Mesenchymal stem cell (in vitro differentiated cells and primary cell): ENCODE measurements at regions not wholly inside any gene's neighbourhood (a gene's known extent, or its start where the extent isn't known, plus 50 kb on each side); places are given as distances from the start of the nearest gene placed in this dataset.

Experiments
- DNase-seq: peaks from one replicate; pipeline ENCODE4 v3.0.0-alpha.2; 2013
- H2AFZ ChIP-seq: one replicate; pipeline ENCODE4 v1.6.1; 2013; ENCODE audit warnings: low read depth, mild to moderate bottlenecking, control low read depth, inconsistent platforms, low read length, moderate library complexity
- H2AK5ac ChIP-seq: 2 replicates; pipeline ENCODE4 v1.6.1; 2013; ENCODE audit warnings: low read length, moderate library complexity, mild to moderate bottlenecking, inconsistent platforms; ENCODE audit not compliant: severe bottlenecking
- H2BK120ac ChIP-seq: one replicate; pipeline ENCODE4 v1.6.1; 2013; ENCODE audit warnings: low read depth, mild to moderate bottlenecking, inconsistent platforms, low read length, moderate library complexity
- H2BK12ac ChIP-seq, 2 experiments: one replicate each; pipeline ENCODE4 v1.6.1; 2013; ENCODE audit warnings: inconsistent platforms in 2 of 2, low read length in 2 of 2, mild to moderate bottlenecking in 2 of 2, moderate library complexity in 2 of 2, control low read depth in 1 of 2
- H2BK15ac ChIP-seq: one replicate; pipeline ENCODE4 v1.6.1; 2013; ENCODE audit warnings: mild to moderate bottlenecking, low read depth, inconsistent platforms; ENCODE audit not compliant: poor library complexity, severe bottlenecking
- H2BK5ac ChIP-seq: 2 replicates; pipeline ENCODE4 v1.6.1; 2013; ENCODE audit warnings: low read depth, mild to moderate bottlenecking, low read length, control low read depth, inconsistent platforms; ENCODE audit not compliant: poor library complexity, severe bottlenecking
- H3K14ac ChIP-seq, 2 experiments: one replicate each; pipeline ENCODE4 v1.6.1; 2013; ENCODE audit warnings: inconsistent platforms in 2 of 2, low read length in 2 of 2, control low read depth in 1 of 2, mild to moderate bottlenecking in 1 of 2, moderate library complexity in 1 of 2
- H3K18ac ChIP-seq, 2 experiments: one replicate each; pipeline ENCODE4 v1.6.1; 2013; ENCODE audit warnings: inconsistent platforms in 2 of 2, low read length in 2 of 2, control low read depth in 1 of 2, low read depth in 1 of 2, mild to moderate bottlenecking in 1 of 2
- H3K23ac ChIP-seq, 2 experiments: one replicate each; pipeline ENCODE4 v1.6.1; 2013; ENCODE audit warnings: inconsistent platforms in 2 of 2, low read length in 2 of 2, mild to moderate bottlenecking in 2 of 2, moderate library complexity in 2 of 2, control low read depth in 1 of 2
- H3K27ac ChIP-seq: 2 replicates; pipeline ENCODE4 v1.5.1; 2013; ENCODE audit warnings: mild to moderate bottlenecking, moderate library complexity, low read length, control low read depth, inconsistent platforms; ENCODE audit not compliant: poor library complexity, severe bottlenecking
- H3K27me3 ChIP-seq, 2 experiments: 2 replicates each; pipeline versions ENCODE4 v1.6.1 to v1.7.0; 2013; ENCODE audit warnings: low read length in 2 of 2, mild to moderate bottlenecking in 2 of 2, moderate library complexity in 2 of 2, control low read depth in 1 of 2, inconsistent platforms in 1 of 2; ENCODE audit not compliant: control insufficient read depth in 1 of 2, insufficient read depth in 1 of 2
- H3K36me3 ChIP-seq, 2 experiments: 2 replicates each; pipeline versions ENCODE4 v1.6.1 to v1.7.0; 2013; ENCODE audit warnings: low read length in 2 of 2, control low read depth in 1 of 2, inconsistent platforms in 1 of 2, low read depth in 1 of 2, mild to moderate bottlenecking in 1 of 2; ENCODE audit not compliant: insufficient read depth in 2 of 2, control insufficient read depth in 1 of 2
- H3K4ac ChIP-seq, 2 experiments: one replicate each; pipeline ENCODE4 v1.6.1; 2013; ENCODE audit warnings: inconsistent platforms in 2 of 2, low read length in 2 of 2, mild to moderate bottlenecking in 2 of 2, moderate library complexity in 2 of 2, control low read depth in 1 of 2, low read depth in 1 of 2
- H3K4me1 ChIP-seq: 2 replicates; pipeline ENCODE4 v1.6.1; 2013; ENCODE audit warnings: low read depth, low read length, control low read depth; ENCODE audit not compliant: control insufficient read depth, insufficient read depth
- H3K4me2 ChIP-seq: 2 replicates; pipeline ENCODE4 v1.6.1; 2013; ENCODE audit warnings: low read length, mild to moderate bottlenecking, inconsistent platforms; ENCODE audit not compliant: poor library complexity, severe bottlenecking
- H3K4me3 ChIP-seq, 2 experiments: 2 replicates each; pipeline versions ENCODE4 v1.5.1 to v1.7.0; 2013; ENCODE audit warnings: low read length in 2 of 2, mild to moderate bottlenecking in 2 of 2, control low read depth in 1 of 2, low read depth in 1 of 2; ENCODE audit not compliant: insufficient read depth in 1 of 2
- H3K79me1 ChIP-seq: replicated peaks from 2 replicates; pipeline ENCODE4 v1.6.1; 2013; ENCODE audit warnings: mild to moderate bottlenecking, control low read depth, low read length, inconsistent platforms; ENCODE audit not compliant: poor library complexity, severe bottlenecking
- H3K9ac ChIP-seq: 2 replicates; pipeline ENCODE4 v1.7.0; 2013; ENCODE audit warnings: mild to moderate bottlenecking, low read length, moderate library complexity
- H3K9me3 ChIP-seq: 2 replicates; pipeline ENCODE4 v1.7.0; 2013; ENCODE audit warnings: mild to moderate bottlenecking, low read length; ENCODE audit not compliant: control insufficient read depth
- H4K8ac ChIP-seq: one replicate; pipeline ENCODE4 v1.6.1; 2013; ENCODE audit warnings: inconsistent platforms, mild to moderate bottlenecking, low read length, moderate library complexity
- H4K91ac ChIP-seq: one replicate; pipeline ENCODE4 v1.6.1; 2013; ENCODE audit warnings: mild to moderate bottlenecking, low read length, inconsistent platforms
- WGBS: methylation state at CpG from one replicate; pipeline ENCODE4 v1.1.7; 2013; ENCODE audit warnings: mixed read lengths; 5-methylcytosine and 5-hydroxymethylcytosine counted together

DNA sequence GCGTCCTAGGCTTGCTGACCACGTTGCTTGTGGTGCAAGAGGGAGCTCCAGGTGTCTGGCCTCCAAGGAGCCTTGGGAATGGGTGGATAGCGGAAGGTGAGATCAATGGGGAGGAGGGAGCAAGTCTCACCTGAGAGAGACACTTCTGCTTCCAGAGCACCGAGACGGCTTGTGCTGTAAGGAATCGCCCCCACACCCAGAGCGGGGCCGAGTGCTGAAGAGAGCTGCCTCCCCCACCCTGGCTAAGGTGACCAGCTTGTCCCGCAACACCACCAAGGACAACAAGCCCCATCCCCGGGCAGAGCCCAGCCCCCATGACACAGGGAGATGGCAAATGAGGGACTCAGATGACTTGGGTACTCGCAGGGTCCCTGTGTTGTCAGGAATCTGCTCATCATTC, 485.6 kb downstream of the NPHP4 start:
- H3K9ac ChIP-seq: no peak overlapping the region
- no peaks in the 10 kb centered on the region for H3K36me3 ChIP-seq
- no peak for DNase-seq
- no peaks in the 10 kb centered on the region for H3K79me1 ChIP-seq
- H3K9me3 ChIP-seq: no peaks in the 10 kb centered on the region
- H4K8ac ChIP-seq: no peak overlapping the region
- no peak overlapping the region for H2BK12ac ChIP-seq
- H3K4me3 ChIP-seq: no peak overlapping the region
- no peak overlapping the region for H3K4me2 ChIP-seq
- no peak overlapping the region for H3K4ac ChIP-seq
- H2BK120ac ChIP-seq: no peak overlapping the region
- H2AK5ac ChIP-seq: no peak overlapping the region
- H3K14ac ChIP-seq: no peak overlapping the region
- no peak overlapping the region for H2BK5ac ChIP-seq
- peaks cover 2% of the 10 kb centered on the region for H3K4me1 ChIP-seq
- H2BK15ac ChIP-seq: no peak overlapping the region
- H3K18ac ChIP-seq: no peak overlapping the region
- H3K27me3 ChIP-seq: peaks cover 4 to 41% of the 10 kb centered on the region in 2 experiments
- H4K91ac ChIP-seq: no peak overlapping the region
- H2AFZ ChIP-seq: no peak overlapping the region
- H3K23ac ChIP-seq: no peak overlapping the region
- 82% methylated on average over 10 of the region's 11 CpGs for WGBS
- H3K27ac ChIP-seq: no peak overlapping the region

DNA sequence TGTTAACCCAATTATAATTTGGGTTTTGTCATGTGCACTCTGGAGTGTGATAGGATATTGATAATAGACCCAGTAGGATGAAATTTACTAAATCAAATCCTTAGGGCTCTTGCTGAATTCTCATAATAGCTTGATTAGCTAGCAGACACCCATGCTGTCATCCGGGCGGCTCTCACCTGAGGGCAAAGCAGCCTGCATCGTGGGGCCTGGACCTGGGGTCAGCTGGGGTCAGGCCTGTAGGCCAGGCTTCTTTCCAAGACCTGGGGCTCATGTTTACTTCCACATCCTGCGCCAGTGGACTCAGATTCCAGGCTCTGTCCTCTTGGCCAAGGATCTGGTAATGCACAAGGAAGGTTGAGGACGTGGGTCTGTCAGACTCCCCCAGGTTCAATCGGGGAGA, 486.3 kb downstream of the NPHP4 start:
- no peak overlapping the region for H3K23ac ChIP-seq
- H3K4ac ChIP-seq: no peak overlapping the region
- no peak overlapping the region for H4K91ac ChIP-seq
- no peaks in the 10 kb centered on the region for H3K36me3 ChIP-seq
- H3K27me3 ChIP-seq: peaks cover 0 to 34% of the 10 kb centered on the region in 2 experiments
- H3K4me1 ChIP-seq: peaks cover 2% of the 10 kb centered on the region
- no peak overlapping the region for H2BK120ac ChIP-seq
- H2AK5ac ChIP-seq: no peak overlapping the region
- H3K79me1 ChIP-seq: no peaks in the 10 kb centered on the region
- H3K9ac ChIP-seq: no peak overlapping the region
- H3K27ac ChIP-seq: no peak overlapping the region
- no peak overlapping the region for H4K8ac ChIP-seq
- H3K14ac ChIP-seq: no peak overlapping the region
- no peaks in the 10 kb centered on the region for H3K9me3 ChIP-seq
- no peak overlapping the region for H3K18ac ChIP-seq
- H3K4me2 ChIP-seq: no peak overlapping the region
- H2BK12ac ChIP-seq: no peak overlapping the region
- no peak overlapping the region for H2BK15ac ChIP-seq
- 64% methylated on average over 5 of the region's 6 CpGs for WGBS
- no peak overlapping the region for H3K4me3 ChIP-seq
- no peak for DNase-seq
- H2AFZ ChIP-seq: no peak overlapping the region
- no peak overlapping the region for H2BK5ac ChIP-seq

DNA sequence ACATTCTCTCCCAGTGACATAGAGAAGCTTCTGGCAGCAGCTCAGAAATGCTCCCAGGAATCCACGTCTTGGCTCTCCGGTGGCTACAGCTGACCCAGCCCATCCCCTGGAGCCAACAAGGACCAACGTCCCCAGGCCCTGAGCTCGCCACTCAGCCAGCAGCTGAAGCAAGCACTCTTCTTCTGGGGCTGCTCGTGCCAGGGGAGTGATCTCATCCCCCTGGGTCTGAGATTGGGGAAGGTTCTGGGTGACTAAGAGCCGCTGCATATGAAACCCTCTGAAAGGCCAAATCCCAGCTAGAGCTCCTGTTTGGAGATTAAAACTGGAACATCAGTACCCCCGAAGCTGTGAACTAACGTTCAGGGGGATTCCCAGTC, 487.9 kb downstream of the NPHP4 start:
- H3K4me3 ChIP-seq: no peak overlapping the region
- H2BK120ac ChIP-seq: no peak overlapping the region
- WGBS: 64% methylated on average over 8 of the region's 8 CpGs
- no peak overlapping the region for H3K18ac ChIP-seq
- H4K91ac ChIP-seq: no peak overlapping the region
- H3K27ac ChIP-seq: no peak overlapping the region
- H3K9me3 ChIP-seq: no peaks in the 10 kb centered on the region
- DNase-seq: no peak
- H3K14ac ChIP-seq: no peak overlapping the region
- H3K36me3 ChIP-seq: peaks cover 0 to 3% of the 10 kb centered on the region in 2 experiments
- H2BK5ac ChIP-seq: no peak overlapping the region
- H2AFZ ChIP-seq: no peak overlapping the region
- H3K79me1 ChIP-seq: no peaks in the 10 kb centered on the region
- no peak overlapping the region for H3K4me2 ChIP-seq
- no peak overlapping the region for H3K23ac ChIP-seq
- H2BK12ac ChIP-seq: no peak overlapping the region
- no peak overlapping the region for H2BK15ac ChIP-seq
- peaks cover 0 to 21% of the 10 kb centered on the region in 2 experiments for H3K27me3 ChIP-seq
- no peak overlapping the region for H3K4ac ChIP-seq
- H4K8ac ChIP-seq: no peak overlapping the region
- no peaks in the 10 kb centered on the region for H3K4me1 ChIP-seq
- H3K9ac ChIP-seq: no peak overlapping the region
- H2AK5ac ChIP-seq: no peak overlapping the region

DNA sequence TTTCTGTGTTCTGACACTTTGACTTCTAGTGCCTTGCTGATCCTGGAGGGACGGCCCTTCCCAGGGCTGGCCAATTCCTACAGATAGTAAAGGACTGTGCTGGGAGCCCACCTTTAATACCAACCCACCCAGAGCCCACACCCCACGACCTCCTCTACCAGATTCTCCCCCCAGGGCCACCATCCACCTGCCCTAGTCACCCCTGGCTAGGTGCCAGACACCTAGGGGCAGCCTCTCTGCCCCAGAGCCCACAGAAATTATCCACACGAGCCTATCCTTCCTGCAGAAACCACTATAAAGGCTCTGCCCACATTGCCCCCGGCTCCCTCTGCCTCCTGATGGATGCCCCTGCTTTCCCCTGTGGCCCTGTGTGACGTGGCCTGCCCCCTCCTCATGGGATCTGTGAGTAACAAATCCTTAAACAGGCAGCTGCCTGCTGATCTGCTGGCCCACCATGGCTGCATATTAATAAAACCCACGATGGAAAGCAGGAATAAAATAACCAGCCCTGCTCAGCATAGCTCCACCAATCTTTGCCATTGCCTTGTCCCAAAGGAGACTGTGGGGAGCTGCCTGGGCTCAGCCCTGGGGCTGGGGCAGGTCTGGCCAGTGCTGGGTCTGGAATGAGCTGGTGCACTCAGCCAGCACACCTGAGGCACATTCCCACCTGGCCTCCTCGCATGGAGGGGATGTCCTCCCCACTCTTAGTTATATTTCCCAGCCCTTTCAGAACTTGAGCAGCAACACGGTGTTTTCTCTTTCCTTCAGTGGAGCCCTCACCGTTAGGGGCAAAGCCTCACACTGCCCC, 488.5 kb downstream of the NPHP4 start:
- Histone ChIP-seq H2BK12ac (no peak overlapping the region), H3K27me3 (peaks cover 0 to 18% of the 10 kb centered on the region in 2 experiments), H3K79me1 (no peaks in the 10 kb centered on the region), H3K14ac (no peak overlapping the region), H2BK5ac (no peak overlapping the region), H3K27ac (no peak overlapping the region), H3K4me2 (no peak overlapping the region), H2BK15ac (no peak overlapping the region), H3K18ac (no peak overlapping the region), H3K23ac (no peak overlapping the region), H2AFZ (no peak overlapping the region), H3K36me3 (peaks cover 0 to 3% of the 10 kb centered on the region in 2 experiments), H4K91ac (no peak overlapping the region), H3K4me1 (no peaks in the 10 kb centered on the region), H4K8ac (no peak overlapping the region), H2AK5ac (no peak overlapping the region), H3K4ac (no peak overlapping the region), H3K9me3 (no peaks in the 10 kb centered on the region), H3K4me3 (no peak overlapping the region), H2BK120ac (no peak overlapping the region), H3K9ac (no peak overlapping the region)
- 52% methylated on average over 9 of the region's 9 CpGs for WGBS
- DNase-seq: no peak
